ENCODE measurements at regions not wholly inside any gene's neighbourhood (a gene's known extent, or its start where the extent isn't known, plus 50 kb on each side); places are given as distances from the start of the nearest gene placed in this dataset.

DNA sequence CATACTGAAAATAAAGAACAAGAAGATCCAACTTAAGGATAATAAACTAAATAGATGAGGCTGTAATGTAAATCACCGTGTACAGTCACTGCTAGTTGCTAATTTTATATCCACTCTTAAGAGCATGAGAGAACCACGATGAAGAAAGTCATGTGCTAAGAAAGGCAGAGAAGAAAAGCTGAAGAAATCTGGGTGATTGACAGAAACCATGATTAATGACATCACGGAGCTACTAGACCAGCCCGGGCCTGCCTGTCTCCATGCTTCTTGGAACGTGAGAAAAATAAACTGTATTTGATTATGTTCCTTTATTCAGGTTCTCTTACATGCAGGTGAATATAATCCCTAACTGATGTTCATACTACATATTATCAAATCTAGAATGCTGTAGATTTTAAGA, 84.2 kb upstream of the E2F3 start:
- Histone ChIP-seq H3K4me1 (ENCODE audit: control insufficient read depth, insufficient read depth, low read length) (peaks cover 11% of the 10 kb centered on the region), H3K36me3 (ENCODE audit: control insufficient read depth, insufficient read depth, low read length) (no peaks in the 10 kb centered on the region), H3K9me3 (ENCODE audit: control insufficient read depth, insufficient read depth, low read length) (peaks cover 3% of the 10 kb centered on the region), H3K27me3 (ENCODE audit: control insufficient read depth, insufficient read depth, low read length) (no peaks in the 10 kb centered on the region), H3K4me3 (ENCODE audit: low read length) (no peak overlapping the region), H3K27ac (ENCODE audit: low read length) (no peak overlapping the region)
- Mint-ChIP-seq H3K9me3 (peaks cover 0 to 3% of the 10 kb centered on the region in 2 donors), H3K27ac (no peak overlapping the region), H3K36me3 (no peaks in the 10 kb centered on the region), H3K4me3 (no peak overlapping the region), H3K27me3 (ENCODE audit: low read depth in 2 of 2) (no peaks in the 10 kb centered on the region), H3K4me1 (peaks cover 17 to 22% of the 10 kb centered on the region in 2 donors)
- TF ChIP-seq, protein P1, sequence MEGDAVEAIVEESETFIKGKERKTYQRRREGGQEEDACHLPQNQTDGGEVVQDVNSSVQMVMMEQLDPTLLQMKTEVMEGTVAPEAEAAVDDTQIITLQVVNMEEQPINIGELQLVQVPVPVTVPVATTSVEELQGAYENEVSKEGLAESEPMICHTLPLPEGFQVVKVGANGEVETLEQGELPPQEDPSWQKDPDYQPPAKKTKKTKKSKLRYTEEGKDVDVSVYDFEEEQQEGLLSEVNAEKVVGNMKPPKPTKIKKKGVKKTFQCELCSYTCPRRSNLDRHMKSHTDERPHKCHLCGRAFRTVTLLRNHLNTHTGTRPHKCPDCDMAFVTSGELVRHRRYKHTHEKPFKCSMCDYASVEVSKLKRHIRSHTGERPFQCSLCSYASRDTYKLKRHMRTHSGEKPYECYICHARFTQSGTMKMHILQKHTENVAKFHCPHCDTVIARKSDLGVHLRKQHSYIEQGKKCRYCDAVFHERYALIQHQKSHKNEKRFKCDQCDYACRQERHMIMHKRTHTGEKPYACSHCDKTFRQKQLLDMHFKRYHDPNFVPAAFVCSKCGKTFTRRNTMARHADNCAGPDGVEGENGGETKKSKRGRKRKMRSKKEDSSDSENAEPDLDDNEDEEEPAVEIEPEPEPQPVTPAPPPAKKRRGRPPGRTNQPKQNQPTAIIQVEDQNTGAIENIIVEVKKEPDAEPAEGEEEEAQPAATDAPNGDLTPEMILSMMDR (IDR thresholded peaks at IDR 0.05) = no peak
- ATAC-seq (no peak), DNase-seq (no peak)
- intact Hi-C loops (cut with micrococcal nuclease) = no loop called here
- 98% methylated on average over 4 of the region's 5 CpGs for WGBS (ENCODE audit: insufficient coverage)

DNA sequence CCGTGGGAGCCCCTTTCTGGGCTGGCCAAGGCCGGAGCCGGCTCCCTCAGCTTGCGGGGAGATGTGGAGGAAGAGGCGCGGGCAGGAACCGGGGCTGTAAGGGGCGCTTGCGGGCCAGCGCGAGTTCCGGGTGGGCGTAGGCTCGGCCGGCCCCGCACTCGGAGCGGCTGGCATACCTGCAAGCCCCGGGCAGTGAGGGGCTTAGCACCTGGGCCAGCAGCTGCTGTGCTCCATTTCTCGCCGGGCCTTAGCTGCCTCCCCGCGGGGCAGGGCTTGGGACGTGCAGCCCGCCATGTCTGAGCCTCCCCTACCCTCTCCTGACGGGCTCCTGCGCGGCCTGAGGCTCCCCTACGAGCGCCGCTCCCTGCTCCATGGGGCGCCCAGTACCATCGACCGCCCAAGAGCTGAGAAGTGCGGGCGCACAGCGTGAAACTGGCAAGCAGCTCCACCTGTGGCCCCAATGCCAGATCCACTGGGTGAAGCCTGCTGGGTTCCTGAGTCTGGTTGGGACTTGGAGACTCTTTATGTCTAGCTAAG, 82.8 kb upstream of the E2F3 start:
- ATAC-seq = no peak
- H3K9me3 Mint-ChIP-seq = peaks cover 0 to 3% of the 10 kb centered on the region in 2 donors
- Histone ChIP-seq H3K4me1 (ENCODE audit: control insufficient read depth, insufficient read depth, low read length) (peaks cover 11% of the 10 kb centered on the region), H3K9me3 (ENCODE audit: control insufficient read depth, insufficient read depth, low read length) (peaks cover 3% of the 10 kb centered on the region), H3K27me3 (ENCODE audit: control insufficient read depth, insufficient read depth, low read length) (no peaks in the 10 kb centered on the region), H3K27ac (ENCODE audit: low read length) (peak overlapping the region; percentile 71), H3K4me3 (ENCODE audit: low read length) (no peak overlapping the region), H3K36me3 (ENCODE audit: control insufficient read depth, insufficient read depth, low read length) (no peaks in the 10 kb centered on the region)
- H3K36me3 Mint-ChIP-seq = no peaks in the 10 kb centered on the region
- intact Hi-C loops (cut with micrococcal nuclease) = loop anchor here (1.0 kb wide), 1 partner anchor 215 kb away; the partner anchor contains the start of gene CDKAL1
- peak overlapping the region; percentile 92 for H3K4me3 Mint-ChIP-seq
- 98% methylated on average over 37 of the region's 37 CpGs for WGBS (ENCODE audit: insufficient coverage)
- H3K27me3 Mint-ChIP-seq (ENCODE audit: low read depth in 2 of 2) = no peaks in the 10 kb centered on the region
- peak in 1 of 2 donors; percentile 25 for DNase-seq
- peaks cover 17 to 22% of the 10 kb centered on the region in 2 donors for H3K4me1 Mint-ChIP-seq
- H3K27ac Mint-ChIP-seq = peak overlapping the region; percentile 94 to 98
- TF ChIP-seq, protein P1 (IDR thresholded peaks at IDR 0.05) = no peak

DNA sequence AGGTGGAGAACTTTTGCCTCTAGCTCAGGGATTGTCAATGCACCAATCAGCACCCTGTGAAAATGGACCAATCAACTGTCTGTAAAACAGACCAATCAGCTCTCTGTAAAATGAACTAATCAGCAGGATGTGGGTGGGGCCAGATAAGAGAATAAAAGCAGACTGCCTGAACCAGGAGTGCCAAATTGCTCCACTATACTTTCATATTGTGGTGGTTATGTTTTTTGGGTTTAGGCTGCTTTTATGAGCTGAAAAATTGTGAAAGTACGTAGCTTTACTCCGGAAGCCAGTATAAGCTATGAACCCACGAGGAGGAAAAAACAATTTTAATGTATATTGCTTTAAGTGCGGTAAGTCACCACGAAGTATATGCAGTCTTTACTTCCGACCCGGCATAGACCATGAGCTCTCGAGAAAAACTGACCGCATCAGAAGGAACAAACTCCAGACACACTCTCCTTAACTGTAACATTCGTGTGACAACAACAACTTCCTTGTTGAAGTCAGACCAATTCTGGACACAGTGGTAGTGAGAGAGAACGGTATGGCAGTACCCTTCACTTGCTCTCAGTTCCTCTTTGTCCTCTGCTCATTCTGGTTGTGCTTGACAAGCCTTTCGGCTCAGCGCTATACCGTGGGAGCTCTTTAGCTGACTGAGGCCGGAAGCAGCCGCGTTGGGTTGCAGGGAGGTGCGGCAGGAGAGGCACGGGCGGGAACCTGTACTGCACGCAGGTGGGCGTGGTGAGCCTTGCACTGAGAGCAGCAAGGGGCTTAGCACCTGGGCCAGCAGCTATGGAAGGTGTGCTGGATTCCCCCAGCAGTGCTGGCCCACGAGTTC, 81.9 kb upstream of the E2F3 start:
- H3K4me3 ChIP-seq (ENCODE audit: low read length) = peak overlapping the region; percentile 41
- peaks cover 11% of the 10 kb centered on the region for H3K4me1 ChIP-seq (ENCODE audit: control insufficient read depth, insufficient read depth, low read length)
- Mint-ChIP-seq H3K9me3 (peaks cover 0 to 3% of the 10 kb centered on the region in 2 donors), H3K36me3 (no peaks in the 10 kb centered on the region), H3K4me3 (peak overlapping the region; percentile 92), H3K27me3 (ENCODE audit: low read depth in 2 of 2) (no peaks in the 10 kb centered on the region), H3K27ac (peak overlapping the region; percentile 94 to 98), H3K4me1 (peaks cover 17 to 22% of the 10 kb centered on the region in 2 donors)
- H3K36me3 ChIP-seq (ENCODE audit: control insufficient read depth, insufficient read depth, low read length) = no peaks in the 10 kb centered on the region
- peak; percentile 79 to 83 (median 80) for ATAC-seq
- H3K27ac ChIP-seq (ENCODE audit: low read length) = peak overlapping the region; percentile 71
- no peaks in the 10 kb centered on the region for H3K27me3 ChIP-seq (ENCODE audit: control insufficient read depth, insufficient read depth, low read length)
- intact Hi-C loops (cut with micrococcal nuclease) = loop anchor here (1.0 to 5.0 kb wide), 2 partner anchors 83 to 215 kb away; partner anchors contain the start of genes CDKAL1 and E2F3
- peak; percentile 58 to 91 for DNase-seq
- TF ChIP-seq, protein P1 (IDR thresholded peaks at IDR 0.05) = no peak
- H3K9me3 ChIP-seq (ENCODE audit: control insufficient read depth, insufficient read depth, low read length) = peaks cover 3% of the 10 kb centered on the region
- WGBS (ENCODE audit: insufficient coverage) = 5% methylated on average over 23 of the region's 23 CpGs
